H7 (cell line): ENCODE measurements at regions not wholly inside any gene's neighbourhood (a gene's known extent, or its start where the extent isn't known, plus 50 kb on each side); places are given as distances from the start of the nearest gene placed in this dataset.

Experiments used
- DNase-seq: peaks from one replicate; pipeline ENCODE4 v3.0.0; 2012
- H3K27me3 ChIP-seq: 2 replicates; pipeline ENCODE4 v1.6.0; 2011; ENCODE audit warnings: mild to moderate bottlenecking, low read length; ENCODE audit not compliant: control insufficient read depth, insufficient read depth
- H3K36me3 ChIP-seq: replicated peaks from 2 replicates; pipeline ENCODE4 v1.5.1; 2011; ENCODE audit warnings: low read length; ENCODE audit not compliant: control insufficient read depth, insufficient read depth
- H3K4me3 ChIP-seq: 2 replicates; pipeline ENCODE4 v1.5.1; 2011; ENCODE audit warnings: low read depth, mild to moderate bottlenecking, control low read depth, low read length, moderate library complexity; ENCODE audit not compliant: insufficient read depth

DNA sequence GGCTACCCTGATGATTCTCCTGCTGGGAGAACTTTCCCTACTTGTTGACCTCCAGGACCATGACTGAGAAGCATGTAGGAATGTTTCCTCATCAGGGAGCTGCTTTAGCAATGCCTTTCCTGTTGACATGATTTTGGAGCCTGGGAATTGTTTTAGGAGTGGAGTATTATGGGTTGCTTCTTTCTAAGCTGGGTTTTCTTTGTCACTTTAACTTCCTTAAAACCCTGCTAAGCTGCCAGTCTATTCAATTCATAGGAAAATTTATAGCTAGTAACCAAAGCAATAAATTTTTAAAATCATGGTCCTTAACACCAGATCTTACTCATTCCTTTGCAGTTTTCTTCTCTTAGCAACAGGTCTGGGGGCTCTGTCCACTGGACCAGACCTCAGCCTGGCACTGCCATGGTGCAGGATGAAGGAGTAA lies 125.6 kb upstream of the TACR1 start:
- no peak overlapping the region for H3K4me3 ChIP-seq
- H3K36me3 ChIP-seq = no peaks in the 10 kb centered on the region
- H3K27me3 ChIP-seq = no peaks in the 10 kb centered on the region
- no peak for DNase-seq

DNA sequence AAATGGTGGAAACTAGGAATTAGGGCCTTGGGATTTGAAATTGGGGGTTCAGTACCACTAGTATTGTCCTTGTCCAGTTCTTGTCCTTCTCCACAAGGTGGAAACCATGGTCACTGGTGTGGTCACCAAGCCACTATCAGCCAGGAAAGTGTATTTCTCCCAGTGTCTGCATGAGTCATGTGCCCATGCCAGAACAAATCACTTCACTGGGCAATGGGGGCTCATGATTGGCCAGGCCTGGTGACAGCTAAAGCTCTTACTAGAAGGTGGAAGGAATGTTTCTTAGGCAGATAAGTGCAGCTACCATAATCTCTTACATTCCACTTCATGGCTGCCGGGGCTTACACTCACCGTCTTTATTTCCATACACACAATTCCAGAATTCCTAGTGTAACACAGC lies 124.8 kb upstream of the TACR1 start:
- H3K36me3 ChIP-seq = no peaks in the 10 kb centered on the region
- H3K27me3 ChIP-seq = no peaks in the 10 kb centered on the region
- no peak for DNase-seq
- H3K4me3 ChIP-seq = no peak overlapping the region

DNA sequence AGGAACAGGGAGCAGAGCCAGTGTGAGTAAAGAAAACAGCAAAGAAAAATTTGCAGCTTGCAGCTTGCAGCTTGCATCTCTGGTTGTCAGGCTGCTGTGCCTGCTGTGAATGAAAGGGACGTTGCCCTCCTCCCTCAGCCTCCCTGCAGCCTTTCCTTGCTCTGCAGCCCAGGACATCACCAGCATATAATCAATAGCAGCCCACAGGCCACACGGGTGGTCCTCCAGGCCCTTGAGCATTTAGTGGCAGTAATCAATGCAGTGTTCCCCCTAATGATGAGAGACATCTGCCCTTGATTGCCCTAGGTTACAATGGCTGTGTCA lies 122.2 kb upstream of the TACR1 start:
- peak; percentile 1 for DNase-seq
- H3K27me3 ChIP-seq = no peaks in the 10 kb centered on the region
- no peaks in the 10 kb centered on the region for H3K36me3 ChIP-seq
- H3K4me3 ChIP-seq = no peak overlapping the region

DNA sequence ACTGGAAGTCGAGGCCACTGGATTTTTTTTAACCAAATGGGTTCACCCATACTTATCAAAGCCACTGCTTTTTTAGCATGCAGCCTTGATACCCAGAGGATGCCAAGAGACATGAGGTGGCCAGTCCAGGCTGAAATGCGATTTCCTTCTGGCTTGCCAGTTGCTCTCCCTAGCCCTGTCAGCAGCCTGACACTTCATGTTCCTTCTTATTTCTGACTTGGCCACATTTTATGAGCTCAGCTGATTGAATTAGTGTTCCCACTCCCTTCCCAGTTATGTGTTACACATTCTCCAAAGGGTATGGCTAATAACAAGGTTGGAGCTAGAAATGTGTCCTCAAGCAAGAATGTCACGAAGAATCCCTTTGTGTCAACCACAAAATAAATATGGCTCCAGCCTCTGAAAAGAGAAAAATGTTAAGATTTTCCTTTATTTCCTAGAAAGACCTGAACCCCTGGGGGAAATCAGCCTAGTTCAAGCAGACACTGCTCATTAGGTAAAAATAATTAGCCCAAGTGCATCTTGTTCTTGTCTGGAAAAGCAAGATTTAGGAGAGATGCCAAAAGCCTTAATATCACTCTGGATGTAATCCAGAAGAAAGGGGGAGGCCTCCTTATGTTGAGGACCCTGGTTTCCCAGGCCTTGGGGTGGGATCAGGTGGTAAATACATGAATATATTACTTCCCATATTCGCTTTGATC lies 121.7 kb upstream of the TACR1 start:
- DNase-seq = no peak
- Histone ChIP-seq H3K36me3 (no peaks in the 10 kb centered on the region), H3K4me3 (no peak overlapping the region), H3K27me3 (no peaks in the 10 kb centered on the region)

DNA sequence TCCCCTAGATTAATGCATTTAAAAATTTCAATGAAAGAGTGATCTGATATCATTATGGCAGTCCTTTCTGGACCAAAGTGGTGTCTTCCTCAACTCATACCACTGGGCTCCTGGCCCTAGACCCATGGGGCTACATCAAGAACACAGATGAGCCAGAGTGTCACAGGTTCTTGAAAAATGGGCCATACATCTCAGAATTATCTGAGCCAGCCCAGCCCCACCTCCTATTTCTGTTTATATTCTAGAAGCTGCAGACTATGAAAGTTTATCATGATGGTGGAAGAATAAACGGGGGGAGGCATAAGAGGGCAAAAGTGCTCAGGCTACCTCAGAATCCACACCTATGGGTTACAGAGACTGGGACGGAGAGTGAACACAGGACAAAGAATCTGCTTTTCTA lies 120.6 kb upstream of the TACR1 start:
- Histone ChIP-seq H3K27me3 (no peaks in the 10 kb centered on the region), H3K36me3 (no peaks in the 10 kb centered on the region), H3K4me3 (no peak overlapping the region)
- no peak for DNase-seq

DNA sequence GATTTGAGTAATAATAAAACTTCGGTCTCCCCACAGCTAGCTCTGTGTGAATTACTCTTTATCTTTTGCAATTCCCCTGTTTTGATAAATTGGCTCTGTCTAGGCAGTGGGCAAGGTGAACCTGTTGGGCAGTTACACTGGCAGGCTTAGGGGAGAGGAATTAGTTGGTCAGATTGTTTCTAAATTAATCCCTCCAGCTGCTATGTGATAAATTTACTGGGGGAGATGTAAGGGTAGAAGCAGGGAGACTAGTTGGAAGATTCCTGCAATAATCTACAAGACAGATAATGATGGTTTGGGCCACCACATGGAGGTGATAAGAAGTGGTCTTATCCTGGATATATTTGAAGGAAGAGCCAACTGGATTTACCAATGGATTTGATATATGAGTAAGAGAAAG lies 118.5 kb upstream of the TACR1 start:
- no peak for DNase-seq
- Histone ChIP-seq H3K4me3 (no peak overlapping the region), H3K27me3 (no peaks in the 10 kb centered on the region), H3K36me3 (no peaks in the 10 kb centered on the region)

DNA sequence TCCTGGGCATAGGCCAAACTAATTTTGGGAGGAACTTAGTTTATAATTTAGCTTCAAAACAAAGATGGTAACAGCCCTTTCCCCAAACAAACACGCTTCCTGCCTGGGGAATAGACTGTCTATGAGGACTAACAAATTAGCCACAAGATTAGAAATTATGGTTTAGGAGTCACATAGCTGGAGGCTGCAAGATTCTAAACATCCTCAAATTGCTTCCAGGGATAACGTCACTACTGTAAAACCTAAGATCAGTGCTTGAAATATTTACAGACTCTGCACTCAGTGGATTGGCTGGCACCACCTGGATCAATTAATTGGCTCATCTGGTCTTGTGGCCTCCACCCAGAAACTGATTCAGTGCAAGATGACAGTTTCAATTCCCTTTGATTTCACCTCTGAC lies 118.0 kb upstream of the TACR1 start:
- no peak for DNase-seq
- H3K36me3 ChIP-seq = no peaks in the 10 kb centered on the region
- no peak overlapping the region for H3K4me3 ChIP-seq
- H3K27me3 ChIP-seq = no peaks in the 10 kb centered on the region

DNA sequence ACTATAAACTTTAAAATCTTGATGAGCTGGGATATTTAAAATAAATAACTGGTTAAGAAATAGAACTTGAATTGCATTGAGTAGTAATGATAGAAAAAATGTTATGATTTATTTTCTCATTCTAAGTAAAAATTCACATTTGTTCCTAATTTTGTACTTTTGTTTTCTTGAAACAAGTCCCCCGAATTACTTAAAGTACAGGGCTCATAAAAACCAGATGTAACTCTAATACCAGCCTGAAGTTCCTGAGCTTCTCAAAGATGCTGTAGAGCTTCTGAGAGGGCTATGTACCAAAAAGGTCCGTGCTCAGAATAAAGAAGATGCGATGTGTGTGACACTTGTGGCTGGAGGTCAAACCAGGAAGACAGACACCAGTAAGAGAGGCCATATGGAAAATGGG lies 116.1 kb upstream of the TACR1 start:
- no peak overlapping the region for H3K4me3 ChIP-seq
- DNase-seq = no peak

DNA sequence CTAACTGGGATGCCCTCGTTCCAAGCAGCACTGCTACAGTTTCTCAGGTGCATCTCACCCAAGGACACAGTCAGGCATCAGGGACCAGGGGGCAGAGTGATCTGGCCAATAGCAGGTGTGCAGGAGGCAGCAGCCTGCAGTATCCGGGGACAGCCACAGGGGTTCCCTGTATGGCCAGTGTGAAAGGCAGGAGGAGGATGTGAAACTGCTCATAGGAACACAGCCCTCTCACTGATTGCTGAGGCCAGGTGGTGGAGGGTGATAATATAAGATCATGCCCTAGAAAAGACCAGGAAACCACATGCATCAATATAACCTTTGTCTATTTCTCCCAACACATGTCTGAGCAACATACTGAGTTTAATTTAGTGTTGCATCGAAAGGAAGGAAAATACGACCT lies 112.7 kb upstream of the TACR1 start:
- no peaks in the 10 kb centered on the region for H3K27me3 ChIP-seq
- no peak overlapping the region for H3K4me3 ChIP-seq
- no peaks in the 10 kb centered on the region for H3K36me3 ChIP-seq
- DNase-seq = peak; percentile 39

More for the DNA sequence above, 116.1 kb upstream of the TACR1 start:
- Histone ChIP-seq H3K27me3 (no peaks in the 10 kb centered on the region), H3K36me3 (no peaks in the 10 kb centered on the region)

DNA sequence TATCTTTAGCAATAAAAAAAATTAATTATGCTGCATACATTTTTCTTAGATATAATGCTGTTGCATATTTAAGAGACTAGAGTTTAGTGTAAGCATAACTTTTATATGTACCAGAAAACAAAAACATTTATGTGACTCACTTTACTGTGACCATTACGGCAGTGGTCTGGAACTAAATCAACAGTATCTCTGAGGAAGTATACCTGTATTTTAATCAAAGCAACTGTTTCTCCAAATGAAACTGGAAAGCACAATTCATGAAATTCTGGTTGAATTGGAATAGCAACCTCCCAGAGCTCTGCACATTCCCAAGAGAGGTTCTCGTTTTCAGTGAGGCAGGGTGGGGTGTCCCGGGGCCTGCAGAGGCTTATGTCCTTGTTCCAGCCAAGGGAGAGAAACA lies 112.2 kb upstream of the TACR1 start:
- Histone ChIP-seq H3K36me3 (no peaks in the 10 kb centered on the region), H3K27me3 (no peaks in the 10 kb centered on the region), H3K4me3 (no peak overlapping the region)
- DNase-seq = no peak

DNA sequence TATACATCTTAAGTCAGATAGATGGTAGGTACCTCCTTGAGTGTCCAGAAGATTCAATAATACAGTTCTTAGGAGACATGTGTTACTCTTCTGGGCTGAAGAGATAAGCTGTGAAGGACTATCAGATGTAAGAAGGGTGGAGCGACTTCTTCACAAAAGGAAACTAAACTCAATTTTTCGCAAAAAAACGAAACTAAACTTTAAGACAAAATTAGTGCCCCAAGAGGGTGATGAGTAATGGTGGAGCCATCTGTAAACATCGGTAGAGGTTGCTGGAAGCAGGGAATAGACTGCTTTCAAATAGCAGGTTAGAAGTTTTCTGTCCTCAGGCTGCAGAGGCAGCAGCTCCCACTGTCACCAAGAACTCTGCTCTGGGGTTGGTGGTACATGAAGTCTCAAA lies 111.6 kb upstream of the TACR1 start:
- no peak for DNase-seq
- no peaks in the 10 kb centered on the region for H3K27me3 ChIP-seq
- H3K4me3 ChIP-seq = no peak overlapping the region
- no peaks in the 10 kb centered on the region for H3K36me3 ChIP-seq

DNA sequence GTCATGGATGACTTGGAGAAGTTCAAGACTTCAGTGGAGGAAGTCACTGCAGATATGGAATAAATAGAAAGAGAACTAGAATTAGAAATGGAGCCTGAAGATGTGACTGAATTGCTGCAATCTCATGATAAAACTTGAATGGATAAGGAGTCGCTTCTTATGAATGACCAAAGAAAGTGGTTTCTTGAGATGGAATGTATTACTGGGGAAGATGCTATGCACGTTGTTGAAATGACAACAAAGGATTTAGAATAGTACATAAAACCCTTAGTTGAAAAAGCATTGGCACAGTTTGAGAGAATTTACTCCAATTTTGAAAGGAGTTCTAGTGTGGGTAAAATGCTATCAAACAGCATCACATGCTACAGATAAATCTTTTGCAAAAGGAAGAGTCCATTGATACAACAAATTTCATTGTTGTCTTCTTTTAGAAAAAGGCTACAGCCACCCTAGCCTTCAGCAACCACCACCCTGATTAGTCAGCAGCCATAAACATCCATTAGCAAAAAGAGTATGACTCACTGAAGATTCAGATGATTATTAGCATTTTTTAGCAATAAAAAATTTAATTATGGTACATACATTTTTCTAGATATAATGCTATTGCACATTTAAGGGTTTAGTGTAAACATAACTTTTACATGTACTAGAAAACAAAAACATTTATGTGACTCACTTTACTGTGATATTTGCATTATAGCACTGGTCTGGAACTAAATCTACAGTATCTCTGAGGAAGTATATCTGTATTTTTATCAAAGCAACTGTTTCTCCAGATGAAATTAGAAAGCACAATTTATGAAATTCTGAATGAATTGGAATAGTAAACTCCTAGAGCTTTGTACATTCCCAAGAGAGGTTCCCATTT lies 110.5 kb upstream of the TACR1 start:
- no peak for DNase-seq
- no peaks in the 10 kb centered on the region for H3K36me3 ChIP-seq
- no peaks in the 10 kb centered on the region for H3K27me3 ChIP-seq
- no peak overlapping the region for H3K4me3 ChIP-seq

DNA sequence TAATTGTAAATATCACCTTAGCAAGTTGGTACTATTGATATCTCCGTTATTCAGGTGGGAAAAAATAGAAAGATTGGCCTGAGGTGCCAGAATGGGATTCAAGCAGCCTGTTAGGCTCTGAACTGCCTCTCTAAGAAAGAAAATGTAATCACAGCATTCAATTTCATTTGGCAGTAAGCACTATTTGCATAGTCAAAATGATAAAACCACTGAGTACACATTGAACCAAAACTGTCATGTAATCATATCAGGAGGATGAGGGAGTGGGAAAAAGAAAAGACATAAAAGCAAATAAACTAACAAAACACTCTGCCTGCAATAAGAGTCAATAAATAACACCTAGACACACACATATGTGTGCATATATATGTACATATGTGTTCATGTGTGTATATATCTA lies 103.9 kb upstream of the TACR1 start:
- no peak for DNase-seq
- no peak overlapping the region for H3K4me3 ChIP-seq
- no peaks in the 10 kb centered on the region for H3K27me3 ChIP-seq
- H3K36me3 ChIP-seq = no peaks in the 10 kb centered on the region

DNA sequence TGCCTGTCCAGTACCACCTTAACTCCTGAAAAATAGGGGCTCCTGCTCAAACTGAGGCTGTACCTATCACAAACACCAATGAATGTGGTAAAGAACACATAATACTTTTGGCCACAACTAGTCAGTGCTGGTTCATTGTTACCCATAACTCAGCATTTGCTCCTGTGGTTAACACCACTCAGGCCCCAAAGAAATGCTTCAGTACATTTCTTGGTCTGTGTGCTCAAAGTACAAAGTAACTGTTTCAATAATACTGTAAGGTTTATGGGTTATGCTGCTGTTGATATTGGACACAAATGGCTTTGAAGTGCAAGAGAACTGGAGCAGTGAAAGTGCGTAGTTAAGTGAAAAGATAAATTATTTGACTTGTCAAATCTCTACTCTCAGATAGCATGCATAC lies 95.0 kb upstream of the TACR1 start:
- no peak for DNase-seq
- Histone ChIP-seq H3K27me3 (no peaks in the 10 kb centered on the region), H3K4me3 (no peak overlapping the region), H3K36me3 (no peaks in the 10 kb centered on the region)

DNA sequence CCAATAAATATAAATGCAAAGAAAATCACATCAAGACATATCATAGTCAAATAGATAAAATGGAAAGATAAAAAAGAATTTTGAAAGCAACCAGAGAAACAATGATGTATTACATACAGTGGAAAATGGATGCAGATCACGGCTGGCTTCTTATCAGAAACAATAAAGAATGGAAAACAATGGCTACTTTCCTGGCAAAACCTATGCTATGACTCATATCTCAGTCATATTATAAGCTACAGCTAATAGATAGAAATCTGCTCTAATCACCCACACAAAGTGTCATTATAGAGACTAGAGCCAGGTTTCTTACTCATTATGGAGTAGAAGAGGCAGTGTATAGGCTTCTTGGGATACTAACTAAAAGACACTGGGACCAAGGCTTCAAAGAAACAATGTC lies 93.5 kb upstream of the TACR1 start:
- H3K27me3 ChIP-seq = no peaks in the 10 kb centered on the region
- no peak for DNase-seq
- H3K4me3 ChIP-seq = no peak overlapping the region
- H3K36me3 ChIP-seq = no peaks in the 10 kb centered on the region
